Activated CD4-positive, alpha-beta memory T cell treated with anti-CD3 and anti-CD28 coated beads for 36 hours (primary cell): ENCODE measurements at regions not wholly inside any gene's neighbourhood (a gene's known extent, or its start where the extent isn't known, plus 50 kb on each side); places are given as distances from the start of the nearest gene placed in this dataset.
"Not testable (repeated sequence)": the region's sequence is repeated elsewhere in the genome, so short reads cannot be mapped to it uniquely, and the experiment has no call there.

Source experiments
- CTCF ChIA-PET: fragments of 350-600 bp; sonication (Branson Sonifier 250); formaldehyde crosslinking; loops from one replicate; lab custom pipeline; 2021; ENCODE audit warnings: antibody characterized with exemption, inconsistent platforms; lab: Charles Lee
- POLR2A ChIA-PET: fragments of 350-600 bp; sonication (Branson Sonifier 250); formaldehyde crosslinking; loops from one replicate; lab custom pipeline; 2021; ENCODE audit warnings: antibody characterized with exemption; lab: Charles Lee
- DNase-seq: peaks from one replicate; pipeline ENCODE4 v3.0.0-alpha.2; 2020
- H3K27ac Mint-ChIP-seq: one replicate; pipeline ENCODE4 v1.8.0; 2021; ENCODE audit warnings: mixed read lengths
- H3K27me3 Mint-ChIP-seq: one replicate; pipeline ENCODE4 v1.8.0; 2021; ENCODE audit warnings: mixed read lengths
- H3K36me3 Mint-ChIP-seq: one replicate; pipeline ENCODE4 v1.8.0; 2021; ENCODE audit warnings: mixed read lengths
- H3K4me1 Mint-ChIP-seq: one replicate; pipeline ENCODE4 v1.8.0; 2021; ENCODE audit warnings: low read depth, mixed read lengths
- H3K4me3 Mint-ChIP-seq: one replicate; pipeline ENCODE4 v1.8.0; 2021; ENCODE audit warnings: mild to moderate bottlenecking, mixed read lengths
- H3K9me3 Mint-ChIP-seq: one replicate; pipeline ENCODE4 v1.8.0; 2021; ENCODE audit warnings: mixed read lengths
- intact Hi-C: fragments of 100-400 bp; cut with micrococcal nuclease; formaldehyde crosslinking; loops from one replicate; pipeline ENCODE4 v1.15.1; 2023

DNA sequence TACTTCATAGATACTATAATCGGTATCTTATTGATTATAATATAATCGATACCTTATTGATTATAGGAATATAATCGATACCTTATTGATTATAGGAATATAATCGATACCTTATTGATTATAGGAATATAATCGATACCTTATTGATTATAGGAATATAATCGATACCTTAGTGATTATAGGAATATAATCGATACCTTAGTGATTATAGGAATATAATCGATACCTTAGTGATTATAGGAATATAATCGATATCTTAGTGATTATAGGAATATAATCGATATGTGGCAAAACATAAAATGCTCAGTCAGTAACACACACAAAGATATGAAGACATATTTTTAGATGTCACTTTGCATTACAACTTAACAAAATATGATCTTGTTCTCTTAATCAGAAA is 703.8 kb downstream of the TLE1 start:
- H3K27ac Mint-ChIP-seq, CTCF ChIA-PET, intact Hi-C loops, DNase-seq, H3K36me3 Mint-ChIP-seq, POLR2A ChIA-PET, H3K4me3 Mint-ChIP-seq, H3K4me1 Mint-ChIP-seq, H3K27me3 Mint-ChIP-seq: not testable (repeated sequence)
- peaks cover 18% of the 10 kb centered on the region for H3K9me3 Mint-ChIP-seq

DNA sequence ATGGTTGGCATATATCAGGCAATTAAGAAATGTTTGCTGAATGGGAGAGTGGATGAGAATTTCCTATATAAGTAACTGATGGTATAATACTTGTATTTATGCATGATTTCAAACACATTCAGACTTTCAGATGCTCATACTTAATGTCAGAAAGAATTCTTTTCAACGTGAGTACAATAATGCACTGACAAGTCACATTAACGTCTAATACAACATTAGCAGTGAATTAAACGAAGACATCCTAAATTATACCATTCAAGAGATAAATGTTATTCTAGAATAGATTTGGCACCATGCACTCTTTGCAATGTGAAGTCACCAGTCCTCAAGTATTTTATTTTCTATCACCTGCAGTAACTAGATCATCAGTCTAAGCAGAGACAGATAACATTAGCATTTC is 712.9 kb downstream of the TLE1 start:
- peaks cover 42% of the 10 kb centered on the region for H3K9me3 Mint-ChIP-seq
- H3K4me1 Mint-ChIP-seq, result no peaks in the 10 kb centered on the region
- H3K27me3 Mint-ChIP-seq, result no peaks in the 10 kb centered on the region
- no peak for DNase-seq
- H3K27ac Mint-ChIP-seq, result no peak overlapping the region
- no peaks in the 10 kb centered on the region for H3K36me3 Mint-ChIP-seq
- intact Hi-C loops, result no loop called here
- ChIA-PET CTCF (no interaction called here), POLR2A (no interaction called here)
- H3K4me3 Mint-ChIP-seq, result no peak overlapping the region

- CTCF ChIA-PET, H3K27me3 Mint-ChIP-seq, POLR2A ChIA-PET, H3K27ac Mint-ChIP-seq, H3K36me3 Mint-ChIP-seq, H3K4me1 Mint-ChIP-seq, intact Hi-C loops, DNase-seq, H3K4me3 Mint-ChIP-seq: not testable (repeated sequence)
- H3K9me3 Mint-ChIP-seq, result peaks cover 37% of the 10 kb centered on the region
These were observed 719.0 kb downstream of the TLE1 start for GRCh38 chr9:80970377-80970776.

DNA sequence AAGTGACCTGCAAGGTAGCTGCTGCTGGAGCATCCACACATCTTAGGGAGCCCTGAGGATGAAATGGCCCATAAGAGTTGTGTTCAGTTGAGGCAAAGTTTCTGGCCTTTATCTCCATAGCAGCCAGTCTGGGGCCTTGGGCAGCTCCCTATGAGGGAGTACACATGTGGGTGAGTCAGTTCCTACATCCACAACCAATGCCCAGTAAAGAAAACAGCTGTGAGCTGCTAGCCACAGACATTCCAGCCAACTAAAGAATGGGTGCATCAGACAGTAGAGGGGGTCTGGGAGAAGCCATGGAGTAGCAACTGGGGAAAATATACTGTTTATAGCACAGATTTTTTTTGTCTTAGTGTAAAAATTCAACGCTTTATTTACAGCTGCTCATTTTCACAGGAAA is 720.7 kb downstream of the TLE1 start:
- H3K27ac Mint-ChIP-seq, result no peak overlapping the region
- ChIA-PET CTCF (no interaction called here), POLR2A (no interaction called here)
- H3K9me3 Mint-ChIP-seq, result peaks cover 24% of the 10 kb centered on the region
- no peak for DNase-seq
- H3K4me3 Mint-ChIP-seq, result no peak overlapping the region
- intact Hi-C loops, result no loop called here
- H3K4me1 Mint-ChIP-seq, result no peaks in the 10 kb centered on the region
- H3K27me3 Mint-ChIP-seq, result no peaks in the 10 kb centered on the region
- H3K36me3 Mint-ChIP-seq, result no peaks in the 10 kb centered on the region

DNA sequence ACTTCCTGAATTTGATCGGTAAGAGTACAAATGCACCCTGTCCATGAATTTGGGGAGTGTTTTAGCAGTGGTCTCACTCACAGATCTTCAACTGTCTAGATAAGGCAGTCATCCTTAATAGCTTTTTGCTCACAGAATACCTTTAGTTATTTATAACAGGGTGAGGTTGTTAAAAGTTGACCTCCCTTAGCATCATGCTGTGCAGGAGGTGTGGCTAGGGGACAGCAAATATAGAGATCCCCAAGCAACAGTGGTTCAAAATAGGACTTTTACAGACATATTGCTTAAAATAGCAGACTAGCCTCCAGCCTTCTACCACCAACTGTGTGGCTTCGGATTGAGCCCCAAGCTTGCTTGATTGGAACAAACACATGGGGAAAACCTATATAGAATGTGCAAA is 724.4 kb downstream of the TLE1 start:
- H3K36me3 Mint-ChIP-seq, result no peaks in the 10 kb centered on the region
- ChIA-PET POLR2A (no interaction called here), CTCF (no interaction called here)
- DNase-seq, result no peak
- intact Hi-C loops, result no loop called here
- H3K9me3 Mint-ChIP-seq, result peaks cover 10% of the 10 kb centered on the region
- no peak overlapping the region for H3K4me3 Mint-ChIP-seq
- no peaks in the 10 kb centered on the region for H3K4me1 Mint-ChIP-seq
- H3K27me3 Mint-ChIP-seq, result no peaks in the 10 kb centered on the region
- H3K27ac Mint-ChIP-seq, result no peak overlapping the region

DNA sequence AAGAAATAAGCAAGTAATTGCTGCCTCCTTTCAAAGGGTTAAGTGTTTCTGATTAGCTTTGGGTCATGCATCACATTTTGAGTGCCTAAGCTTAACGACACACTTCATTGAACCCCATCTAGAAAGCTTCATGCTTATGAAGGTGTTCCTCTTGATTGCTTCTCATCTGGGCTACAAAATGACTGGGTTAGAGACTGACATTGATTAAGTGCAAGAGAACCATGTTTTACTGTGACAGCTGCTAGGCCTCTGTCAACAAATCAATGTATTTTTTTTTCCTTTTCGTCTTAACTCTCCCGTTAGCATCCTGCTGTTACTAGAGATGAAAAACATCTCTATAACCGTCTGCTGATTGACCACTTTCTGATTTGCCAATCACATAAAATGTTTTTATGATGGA is 725.0 kb downstream of the TLE1 start:
- ChIA-PET POLR2A (no interaction called here), CTCF (no interaction called here)
- peaks cover 10% of the 10 kb centered on the region for H3K9me3 Mint-ChIP-seq
- H3K4me3 Mint-ChIP-seq, result no peak overlapping the region
- H3K27ac Mint-ChIP-seq, result no peak overlapping the region
- H3K36me3 Mint-ChIP-seq, result no peaks in the 10 kb centered on the region
- intact Hi-C loops, result no loop called here
- no peak for DNase-seq
- no peaks in the 10 kb centered on the region for H3K27me3 Mint-ChIP-seq
- no peaks in the 10 kb centered on the region for H3K4me1 Mint-ChIP-seq

GRCh38 chr9:80957801-80958200 is 731.5 kb downstream of the TLE1 start:
- intact Hi-C loops, result no loop called here
- H3K36me3 Mint-ChIP-seq, result no peaks in the 10 kb centered on the region
- POLR2A ChIA-PET, result no interaction called here
- H3K27ac Mint-ChIP-seq, result no peak overlapping the region
- CTCF ChIA-PET, result no interaction called here
- H3K9me3 Mint-ChIP-seq, result peaks cover 8% of the 10 kb centered on the region
- no peaks in the 10 kb centered on the region for H3K4me1 Mint-ChIP-seq
- DNase-seq, result no peak
- H3K27me3 Mint-ChIP-seq, result no peaks in the 10 kb centered on the region
- no peak overlapping the region for H3K4me3 Mint-ChIP-seq

GRCh38 chr9:80954521-80954920 is 734.8 kb downstream of the TLE1 start:
- intact Hi-C loops, result no loop called here
- CTCF ChIA-PET, result no interaction called here
- DNase-seq, result no peak
- H3K27ac Mint-ChIP-seq, result no peak overlapping the region
- H3K4me3 Mint-ChIP-seq, result no peak overlapping the region
- H3K27me3 Mint-ChIP-seq, result no peaks in the 10 kb centered on the region
- H3K4me1 Mint-ChIP-seq, result no peaks in the 10 kb centered on the region
- peaks cover 8% of the 10 kb centered on the region for H3K9me3 Mint-ChIP-seq
- H3K36me3 Mint-ChIP-seq, result no peaks in the 10 kb centered on the region
- POLR2A ChIA-PET, result no interaction called here

DNA sequence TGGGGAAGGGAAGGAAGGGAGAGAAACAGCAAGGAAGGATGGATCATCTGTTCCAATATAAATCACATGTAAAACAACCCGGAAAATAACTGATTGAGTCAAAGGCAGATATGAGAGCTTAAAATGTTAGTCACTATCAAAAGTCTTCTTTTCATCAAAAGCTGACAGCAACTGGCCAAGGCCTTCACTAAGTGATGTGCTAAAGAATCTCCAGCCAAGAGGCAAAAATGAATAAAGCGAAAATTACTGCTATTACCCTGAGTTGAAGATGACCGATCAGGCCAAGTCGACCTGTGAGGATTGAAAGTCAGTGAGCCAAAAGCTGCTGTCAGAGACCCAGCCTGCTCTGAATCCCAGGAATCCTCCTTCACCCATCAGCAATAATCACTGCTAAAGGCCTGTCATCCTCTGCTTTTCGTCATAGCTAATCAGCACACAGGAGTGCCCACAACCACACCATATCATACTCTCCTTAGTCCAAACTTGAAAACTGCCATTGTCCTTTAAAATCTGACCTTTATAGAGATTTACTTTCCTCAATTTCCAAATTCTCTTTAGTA is 736.9 kb downstream of the TLE1 start:
- no peak for DNase-seq
- Mint-ChIP-seq H3K27me3 (no peaks in the 10 kb centered on the region), H3K4me3 (no peak overlapping the region), H3K9me3 (peaks cover 8% of the 10 kb centered on the region), H3K4me1 (no peaks in the 10 kb centered on the region), H3K36me3 (no peaks in the 10 kb centered on the region), H3K27ac (no peak overlapping the region)
- ChIA-PET POLR2A (no interaction called here), CTCF (no interaction called here)
- intact Hi-C loops, result no loop called here

DNA sequence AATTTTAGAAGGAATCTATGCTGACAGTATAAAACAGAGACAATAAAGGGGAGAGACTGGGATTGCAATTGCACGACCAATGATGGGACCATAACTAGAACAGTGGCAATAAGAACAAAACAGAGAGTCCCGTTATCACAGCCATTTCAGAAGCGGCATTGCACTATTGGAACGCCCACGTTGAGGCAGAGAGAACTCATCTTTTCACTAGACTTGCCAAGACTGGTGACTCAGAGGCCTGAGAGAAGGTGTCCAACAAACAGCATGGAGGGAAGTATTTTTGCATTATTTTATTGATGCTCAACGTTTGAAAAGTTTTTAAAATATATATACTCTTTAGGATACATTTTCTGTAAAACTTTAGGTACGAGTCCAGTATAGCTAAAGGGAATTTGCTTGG is 737.7 kb downstream of the TLE1 start:
- Mint-ChIP-seq H3K9me3 (peaks cover 8% of the 10 kb centered on the region), H3K4me3 (no peak overlapping the region), H3K36me3 (no peaks in the 10 kb centered on the region), H3K27me3 (no peaks in the 10 kb centered on the region), H3K27ac (no peak overlapping the region), H3K4me1 (no peaks in the 10 kb centered on the region)
- ChIA-PET POLR2A (no interaction called here), CTCF (no interaction called here)
- DNase-seq, result no peak
- intact Hi-C loops, result no loop called here

DNA sequence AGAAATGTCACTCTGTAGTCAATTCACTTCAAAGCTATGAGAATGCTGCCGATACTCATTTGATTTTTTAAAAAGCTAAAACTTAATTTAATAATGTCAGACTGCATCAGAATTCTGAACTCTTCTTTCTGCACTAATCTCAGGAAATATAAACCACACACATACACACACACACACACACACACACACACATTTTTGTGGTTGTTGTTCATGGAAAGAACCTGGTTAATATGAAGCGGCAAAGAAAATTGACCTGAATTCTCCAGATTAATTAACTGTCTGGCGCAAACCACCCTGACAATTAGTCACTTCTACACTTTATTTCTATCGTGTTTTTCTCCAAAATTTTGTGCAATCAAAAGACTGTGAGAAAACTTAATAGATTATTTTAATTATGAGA is 740.5 kb downstream of the TLE1 start:
- Mint-ChIP-seq H3K36me3 (no peaks in the 10 kb centered on the region), H3K27me3 (no peaks in the 10 kb centered on the region), H3K4me3 (no peak overlapping the region), H3K4me1 (no peaks in the 10 kb centered on the region), H3K9me3 (peaks cover 13% of the 10 kb centered on the region), H3K27ac (no peak overlapping the region)
- ChIA-PET CTCF (no interaction called here), POLR2A (no interaction called here)
- intact Hi-C loops, result no loop called here
- DNase-seq, result no peak

DNA sequence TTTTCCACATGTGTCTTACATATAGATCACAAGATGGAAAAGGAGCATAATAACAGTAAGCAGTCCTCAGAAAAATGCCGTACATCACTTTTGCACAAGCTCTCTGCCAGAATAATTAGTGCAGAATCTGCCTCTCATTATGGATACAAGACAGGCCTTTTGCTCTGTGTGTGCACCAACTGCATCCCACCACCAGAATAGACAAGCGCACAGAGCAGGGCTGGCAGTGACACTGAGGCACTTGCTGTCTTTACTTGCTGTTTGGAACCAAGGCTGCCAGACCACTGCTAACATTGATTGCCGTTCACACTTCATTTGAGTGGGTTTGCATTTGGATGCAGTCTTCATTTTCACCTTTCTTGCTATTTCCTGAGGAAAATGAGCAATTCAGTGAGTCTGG is 741.3 kb downstream of the TLE1 start:
- intact Hi-C loops, result no loop called here
- H3K4me3 Mint-ChIP-seq, result no peak overlapping the region
- H3K27me3 Mint-ChIP-seq, result no peaks in the 10 kb centered on the region
- peaks cover 12% of the 10 kb centered on the region for H3K9me3 Mint-ChIP-seq
- no peak for DNase-seq
- ChIA-PET CTCF (no interaction called here), POLR2A (no interaction called here)
- H3K4me1 Mint-ChIP-seq, result no peaks in the 10 kb centered on the region
- no peaks in the 10 kb centered on the region for H3K36me3 Mint-ChIP-seq
- H3K27ac Mint-ChIP-seq, result no peak overlapping the region

DNA sequence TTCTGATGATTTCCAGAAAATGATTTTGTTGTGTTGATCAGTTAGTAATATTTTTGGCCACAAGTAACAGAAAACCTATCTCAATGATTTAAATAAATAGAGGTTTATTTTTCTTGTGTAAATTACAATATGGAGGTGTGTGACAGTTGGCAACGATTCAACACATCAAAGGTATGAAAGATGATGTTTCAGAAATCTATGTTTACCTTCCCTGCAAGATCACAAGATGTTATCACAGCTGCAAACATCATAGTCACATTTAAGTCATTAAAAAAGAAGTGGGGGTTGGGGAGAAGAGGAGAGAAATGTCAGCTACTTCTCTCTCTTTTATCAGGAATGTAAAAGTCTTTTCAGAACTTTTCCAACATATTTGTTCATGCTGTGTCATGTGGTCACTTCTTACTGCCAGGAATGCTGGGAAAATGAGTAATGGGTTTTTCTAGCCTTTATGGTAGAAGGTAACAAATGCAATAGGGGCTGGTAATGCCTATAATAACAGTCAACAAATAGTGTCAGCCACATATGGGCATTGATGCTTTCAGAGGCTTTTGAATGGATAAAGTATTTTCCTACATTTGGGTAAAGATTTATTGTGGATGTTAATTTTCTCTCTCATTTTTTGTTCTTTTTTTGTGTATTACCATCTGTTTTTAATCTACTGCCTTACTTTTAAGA is 742.7 kb downstream of the TLE1 start:
- peaks cover 10% of the 10 kb centered on the region for H3K9me3 Mint-ChIP-seq
- CTCF ChIA-PET, result no interaction called here
- H3K4me3 Mint-ChIP-seq, result no peak overlapping the region
- no peaks in the 10 kb centered on the region for H3K27me3 Mint-ChIP-seq
- DNase-seq, result no peak
- POLR2A ChIA-PET, result no interaction called here
- H3K27ac Mint-ChIP-seq, result no peak overlapping the region
- no peaks in the 10 kb centered on the region for H3K36me3 Mint-ChIP-seq
- intact Hi-C loops, result no loop called here
- no peaks in the 10 kb centered on the region for H3K4me1 Mint-ChIP-seq
